ENCODE measurements at regions not wholly inside any gene's neighbourhood (a gene's known extent, or its start where the extent isn't known, plus 50 kb on each side); places are given as distances from the start of the nearest gene placed in this dataset.

- H3K27ac ChIP-seq (ENCODE audit: low read length in 2 of 2), result no peak overlapping the region
- H4K20me1 ChIP-seq (ENCODE audit: control insufficient read depth, insufficient read depth, low read length, poor library complexity, severe bottlenecking), result no peaks in the 10 kb centered on the region
- Mint-ChIP-seq H3K9me3 (ENCODE audit: insufficient read depth) (peaks cover 6% of the 10 kb centered on the region), H3K4me3 (no peak overlapping the region), H3K27me3 (no peaks in the 10 kb centered on the region), H3K4me1 (no peaks in the 10 kb centered on the region), H3K27ac (no peak overlapping the region)
- no peak overlapping the region for H3K4me2 ChIP-seq (replicated peaks; ENCODE audit: low read depth, low read length, poor library complexity, severe bottlenecking)
- no peaks in the 10 kb centered on the region for H3K27me3 ChIP-seq (replicated peaks in 1 of 4; ENCODE audit: control extremely low read depth in 1 of 4, control insufficient read depth in 3 of 4, insufficient read depth in 4 of 4, low read length in 3 of 4)
- no peak overlapping the region for H2AFZ ChIP-seq (ENCODE audit: insufficient read depth, low read depth, low read length, poor library complexity, severe bottlenecking)
- no peak overlapping the region for H3K4me3 ChIP-seq (ENCODE audit: control extremely low read depth in 1 of 5, extremely low read depth in 1 of 5, insufficient read depth in 1 of 5, low read depth in 2 of 5, low read length in 4 of 5)
- H3K4me1 ChIP-seq (ENCODE audit: control insufficient read depth in 2 of 2, insufficient read depth in 2 of 2, low read length in 2 of 2), result no peaks in the 10 kb centered on the region
- ChIA-PET POLR2A (no interaction called here), CTCF (no interaction called here)
- no peak for ATAC-seq (ENCODE audit: low read depth)
- no peaks in the 10 kb centered on the region for H3K79me2 ChIP-seq (ENCODE audit: control insufficient read depth, insufficient read depth, low read length)
- TF ChIP-seq CTCF (IDR thresholded peaks at IDR 0.05), result no peak
- no peak for TF ChIP-seq EZH2 (IDR thresholded peaks at IDR 0.05; ENCODE audit: borderline replicate concordance, insufficient read depth, low read depth, low read length, poor library complexity, severe bottlenecking)
- intact Hi-C loops (cut with micrococcal nuclease), result no loop called here
- DNase-seq, result no peak
- WGBS (ENCODE audit: insufficient coverage), result 82% methylated on average over 1 of the region's 1 CpG
- peaks cover 0 to 3% (median 0%) of the 10 kb centered on the region in 3 donors for H3K9me3 ChIP-seq (ENCODE audit: control extremely low read depth in 1 of 3, control insufficient read depth in 2 of 3, insufficient read depth in 1 of 3, low read length in 2 of 3)
- no peaks in the 10 kb centered on the region for H3K36me3 ChIP-seq (replicated peaks in 1 of 2; ENCODE audit: control extremely low read depth in 1 of 2, control insufficient read depth in 1 of 2, extremely low read depth in 1 of 2, insufficient read depth in 2 of 2, low read length in 1 of 2)
- no peak overlapping the region for H3K9ac ChIP-seq (ENCODE audit: low read length)
These were observed 498.3 kb downstream of the KCNH5 start for GRCh38 chr14:62546862-62547474.

- H3K27ac Mint-ChIP-seq, result no peak overlapping the region
- H3K9me3 Mint-ChIP-seq (ENCODE audit: insufficient read depth), result peaks cover 2% of the 10 kb centered on the region
- Histone ChIP-seq H3K4me1 (ENCODE audit: control insufficient read depth in 2 of 2, insufficient read depth in 2 of 2, low read length in 2 of 2) (no peaks in the 10 kb centered on the region), H3K27me3 (replicated peaks in 1 of 4; ENCODE audit: control extremely low read depth in 1 of 4, control insufficient read depth in 3 of 4, insufficient read depth in 4 of 4, low read length in 3 of 4) (no peaks in the 10 kb centered on the region), H3K27ac (ENCODE audit: low read length in 2 of 2) (no peak overlapping the region), H2AFZ (ENCODE audit: insufficient read depth, low read depth, low read length, poor library complexity, severe bottlenecking) (no peak overlapping the region), H3K9ac (ENCODE audit: low read length) (no peak overlapping the region), H3K9me3 (ENCODE audit: control extremely low read depth in 1 of 3, control insufficient read depth in 2 of 3, insufficient read depth in 1 of 3, low read length in 2 of 3) (peaks cover 0 to 4% (median 3%) of the 10 kb centered on the region in 3 donors), H3K4me3 (ENCODE audit: control extremely low read depth in 1 of 5, extremely low read depth in 1 of 5, insufficient read depth in 1 of 5, low read depth in 2 of 5, low read length in 4 of 5) (no peak overlapping the region), H4K20me1 (ENCODE audit: control insufficient read depth, insufficient read depth, low read length, poor library complexity, severe bottlenecking) (no peaks in the 10 kb centered on the region), H3K36me3 (replicated peaks in 1 of 2; ENCODE audit: control extremely low read depth in 1 of 2, control insufficient read depth in 1 of 2, extremely low read depth in 1 of 2, insufficient read depth in 2 of 2, low read length in 1 of 2) (no peaks in the 10 kb centered on the region), H3K4me2 (replicated peaks; ENCODE audit: low read depth, low read length, poor library complexity, severe bottlenecking) (no peak overlapping the region), H3K79me2 (ENCODE audit: control insufficient read depth, insufficient read depth, low read length) (no peaks in the 10 kb centered on the region)
- intact Hi-C loops (cut with micrococcal nuclease), result no loop called here
- no peaks in the 10 kb centered on the region for H3K27me3 Mint-ChIP-seq
- POLR2A ChIA-PET, result no interaction called here
- TF ChIP-seq CTCF (IDR thresholded peaks at IDR 0.05) (no peak), EZH2 (IDR thresholded peaks at IDR 0.05; ENCODE audit: borderline replicate concordance, insufficient read depth, low read depth, low read length, poor library complexity, severe bottlenecking) (no peak)
- CTCF ChIA-PET, result no interaction called here
- DNase-seq (no peak), ATAC-seq (ENCODE audit: low read depth) (no peak)
- no peak overlapping the region for H3K4me3 Mint-ChIP-seq
- WGBS (ENCODE audit: insufficient coverage), result 40% methylated on average over 1 of the region's 6 CpGs
- no peaks in the 10 kb centered on the region for H3K4me1 Mint-ChIP-seq
These were observed 487.8 kb downstream of the KCNH5 start for GRCh38 chr14:62557416-62557815.
